ENCODE measurements at regions not wholly inside any gene's neighbourhood (a gene's known extent, or its start where the extent isn't known, plus 50 kb on each side); places are given as distances from the start of the nearest gene placed in this dataset.

DNA sequence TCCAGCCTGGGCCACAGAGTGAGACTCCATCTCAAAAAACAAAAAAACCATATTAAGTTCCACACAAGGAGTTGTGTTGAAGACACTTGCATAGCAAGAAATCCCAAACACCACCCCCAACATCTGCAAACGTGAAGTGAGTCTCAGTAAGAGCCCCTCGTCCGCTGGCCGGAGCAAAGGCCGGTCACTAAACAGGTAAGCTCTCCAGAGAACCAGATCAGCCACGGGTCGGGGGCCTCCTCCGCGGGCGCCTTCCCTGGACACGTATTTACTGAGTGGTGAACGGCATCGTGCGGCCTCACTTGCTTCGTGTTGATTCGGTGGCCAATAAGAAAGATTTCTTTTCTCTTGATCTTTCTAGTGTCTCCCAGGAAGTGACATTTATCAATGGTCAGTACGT is 93.6 kb downstream of the MRPL36 start:
- no peak for DNase-seq (ENCODE audit: low spot score)

DNA sequence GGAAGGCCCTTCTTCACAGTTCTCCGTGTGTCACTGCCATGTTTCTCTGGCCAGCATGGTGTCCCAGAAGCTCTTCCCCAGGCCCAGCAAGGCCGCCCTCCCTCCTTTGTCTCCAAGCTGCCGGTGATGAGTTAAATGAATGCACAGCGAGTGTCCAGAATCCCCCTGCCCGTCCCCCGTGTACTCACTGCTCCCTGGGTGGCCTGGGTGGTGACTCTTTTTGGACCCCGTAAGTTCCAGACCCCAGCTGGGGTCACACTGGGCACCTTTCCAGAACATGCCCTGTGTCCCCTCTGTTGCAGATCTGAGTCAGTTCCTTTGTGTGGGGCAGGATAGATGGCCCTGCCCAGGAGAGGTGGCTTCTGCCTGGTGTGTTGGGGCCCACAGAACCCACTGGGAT is 95.0 kb downstream of the MRPL36 start:
- no peak for DNase-seq (ENCODE audit: low spot score)

- no peak for DNase-seq (ENCODE audit: low spot score)
These were observed 95.4 kb downstream of the MRPL36 start for GRCh38 chr5:1704266-1704665.

GRCh38 chr5:1703352-1704050 is 96.1 kb downstream of the MRPL36 start:
- DNase-seq (ENCODE audit: low spot score), result no peak

DNA sequence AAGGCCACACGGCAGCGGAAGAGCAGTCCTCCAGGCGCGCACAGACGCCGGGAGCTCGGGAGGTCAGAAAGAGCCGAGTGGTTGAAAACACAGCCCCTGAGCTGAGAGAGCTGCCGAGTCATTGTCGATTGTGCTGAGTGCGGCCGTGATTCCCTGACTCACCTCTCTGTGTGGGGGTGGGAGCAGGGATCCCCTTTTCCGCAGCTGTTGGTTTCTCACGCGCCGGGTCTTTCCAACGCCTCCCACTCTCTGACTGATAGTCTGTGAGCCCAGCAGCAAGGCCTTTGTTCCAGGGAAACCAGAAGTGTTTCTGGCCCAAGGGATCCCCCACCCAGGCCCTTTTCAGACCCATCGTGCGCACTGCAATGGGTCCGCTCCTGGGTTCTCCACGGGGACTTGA is 97.3 kb downstream of the MRPL36 start:
- no peak for DNase-seq (ENCODE audit: low spot score)

DNA sequence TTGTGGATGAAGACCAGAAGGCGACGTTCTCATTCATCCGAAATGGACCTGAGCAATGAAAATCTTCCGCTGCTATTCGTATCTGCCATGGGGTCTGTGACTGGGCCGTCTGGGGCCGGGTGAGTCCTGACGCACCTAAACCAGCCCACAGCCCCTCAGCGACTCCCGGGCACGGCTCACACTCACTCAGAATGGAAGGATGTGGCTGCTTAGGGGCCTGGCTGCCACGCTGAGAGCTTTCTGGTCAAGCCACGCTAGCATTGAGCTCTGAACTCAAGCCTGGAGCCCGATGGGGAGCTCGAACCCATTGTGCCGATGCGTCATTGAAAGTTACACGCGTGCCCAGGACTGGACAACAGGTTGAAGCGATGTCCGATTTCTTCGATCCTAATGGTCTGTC is 97.8 kb downstream of the MRPL36 start:
- DNase-seq (ENCODE audit: low spot score), result no peak

DNA sequence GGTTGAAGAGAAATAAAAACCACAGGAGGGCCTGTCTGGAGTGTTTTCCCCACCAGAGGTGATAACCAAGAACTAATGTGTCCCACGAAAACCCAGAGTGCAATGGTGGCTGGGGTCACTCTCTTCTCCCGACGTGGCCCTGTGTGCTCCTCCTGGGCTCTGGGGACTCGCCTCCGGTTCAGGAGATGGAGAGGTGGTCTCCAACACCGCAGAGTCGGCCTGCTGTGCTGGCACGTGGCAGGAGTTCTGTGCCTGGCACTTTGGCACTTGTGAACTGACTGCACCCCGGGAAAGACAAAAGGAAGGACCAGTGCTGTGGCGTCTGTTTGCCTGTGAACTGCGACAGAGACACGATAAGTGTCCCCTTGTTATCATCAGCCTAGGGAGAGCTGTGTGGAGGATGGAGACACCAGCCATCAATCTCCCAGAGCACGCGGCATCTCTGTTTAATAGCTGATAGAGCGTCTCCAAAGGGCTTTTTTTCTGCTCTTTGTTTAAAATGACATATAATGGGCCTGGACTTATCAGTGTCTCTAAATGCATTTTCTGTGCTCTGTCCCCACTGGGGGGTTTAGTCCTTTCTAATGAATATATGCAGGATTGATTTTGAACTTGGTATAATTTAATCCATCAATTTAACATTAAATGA is 98.3 kb downstream of the MRPL36 start:
- DNase-seq (ENCODE audit: low spot score), result no peak

DNA sequence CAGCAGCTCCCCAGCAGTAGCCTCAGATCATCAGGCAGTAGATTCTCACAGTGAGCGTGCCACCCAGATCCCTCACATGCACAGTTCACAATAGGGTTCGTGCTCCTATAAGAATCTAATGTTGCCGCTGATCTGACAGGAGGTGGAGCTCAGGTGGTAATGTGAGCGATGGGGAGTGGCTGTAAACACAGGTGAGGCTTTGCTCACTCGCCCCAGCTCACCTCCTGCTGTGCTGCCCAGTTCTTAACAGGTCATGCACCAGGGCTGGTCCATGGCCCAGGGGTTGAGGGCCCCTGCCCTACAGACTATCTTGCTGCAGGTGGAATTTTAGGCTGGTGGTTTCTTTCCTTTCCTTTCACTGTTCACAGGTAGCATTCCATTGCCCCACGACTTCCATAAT is 100.2 kb downstream of the MRPL36 start:
- DNase-seq (ENCODE audit: low spot score), result no peak

DNA sequence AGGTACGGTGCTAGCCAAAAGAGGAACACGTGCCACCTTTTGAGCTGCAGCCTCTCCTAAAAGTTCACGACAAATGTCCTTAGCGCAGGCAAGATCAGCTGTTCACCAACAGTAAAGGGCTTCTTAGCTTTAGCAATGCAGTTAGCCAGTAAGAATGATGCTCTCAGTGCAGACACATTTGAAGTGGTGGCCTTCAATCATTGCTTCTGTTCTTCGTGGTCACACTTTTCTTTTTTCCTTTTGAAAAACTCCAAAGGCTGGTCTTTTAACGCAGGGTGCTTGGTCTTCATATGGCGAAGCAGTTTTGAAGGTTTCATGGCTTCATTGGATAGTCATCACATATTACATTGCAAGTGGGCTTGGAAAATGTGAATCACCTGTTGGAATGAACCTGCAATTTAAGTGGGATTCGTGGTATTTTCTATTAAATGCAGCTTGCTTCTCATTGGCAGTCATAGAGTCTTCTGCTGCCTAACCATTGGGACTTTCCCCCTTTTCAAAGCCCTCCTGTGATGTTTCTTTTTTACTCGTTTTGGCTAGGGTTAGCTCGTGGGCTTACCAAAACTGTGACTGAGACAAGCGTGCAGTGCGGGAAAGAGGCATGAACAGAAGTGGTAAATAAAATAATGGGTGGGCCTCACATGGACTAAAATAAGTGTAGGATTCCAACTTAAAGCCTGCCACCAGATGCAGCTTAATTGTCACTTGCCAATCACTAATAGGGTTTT is 100.9 kb downstream of the MRPL36 start:
- no peak for DNase-seq (ENCODE audit: low spot score)

- DNase-seq (ENCODE audit: low spot score), result no peak
These were observed 107.3 kb downstream of the MRPL36 start for GRCh38 chr5:1692381-1692780.

- no peak for DNase-seq (ENCODE audit: low spot score)
These were observed 112.2 kb downstream of the MRPL36 start for GRCh38 chr5:1687301-1687970.

DNA sequence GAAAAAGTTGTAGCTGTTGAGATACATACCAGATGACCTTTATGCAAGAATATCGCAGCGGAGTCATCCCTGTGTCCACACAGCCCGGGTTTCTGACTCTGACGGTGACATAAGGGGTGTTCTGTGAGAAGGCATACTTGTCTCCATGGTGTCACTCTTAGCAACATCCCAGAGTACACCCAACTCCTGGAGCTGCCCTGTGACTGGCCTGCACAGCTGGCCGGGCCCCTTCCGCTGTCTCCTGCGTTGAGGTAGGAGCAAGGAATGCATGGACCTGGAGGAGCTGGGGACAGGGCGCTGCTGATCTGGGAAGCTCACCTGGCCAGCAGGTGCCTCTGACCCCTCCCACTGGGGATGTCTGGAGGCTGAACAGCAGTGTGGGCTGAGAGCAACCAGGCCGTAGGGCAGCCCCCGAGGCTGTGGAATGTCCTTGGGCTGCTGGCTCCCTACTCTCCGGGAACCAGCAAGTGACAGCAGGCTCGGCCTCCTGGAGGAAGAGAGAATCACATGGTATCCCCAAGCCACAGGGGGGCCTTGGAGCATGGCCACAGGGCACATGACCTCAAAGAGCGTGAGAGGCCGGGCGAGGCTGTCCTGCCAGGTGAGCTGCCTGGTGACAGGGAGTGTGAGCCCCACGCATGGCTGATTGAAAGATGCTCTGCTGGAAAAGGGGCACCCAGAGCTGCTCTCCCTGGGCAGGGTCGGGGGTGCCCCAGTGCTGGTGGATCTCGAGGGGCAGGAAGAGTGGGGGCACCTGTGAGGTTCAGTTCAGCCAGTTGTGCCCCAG is 113.4 kb downstream of the MRPL36 start:
- DNase-seq (ENCODE audit: low spot score), result no peak

DNA sequence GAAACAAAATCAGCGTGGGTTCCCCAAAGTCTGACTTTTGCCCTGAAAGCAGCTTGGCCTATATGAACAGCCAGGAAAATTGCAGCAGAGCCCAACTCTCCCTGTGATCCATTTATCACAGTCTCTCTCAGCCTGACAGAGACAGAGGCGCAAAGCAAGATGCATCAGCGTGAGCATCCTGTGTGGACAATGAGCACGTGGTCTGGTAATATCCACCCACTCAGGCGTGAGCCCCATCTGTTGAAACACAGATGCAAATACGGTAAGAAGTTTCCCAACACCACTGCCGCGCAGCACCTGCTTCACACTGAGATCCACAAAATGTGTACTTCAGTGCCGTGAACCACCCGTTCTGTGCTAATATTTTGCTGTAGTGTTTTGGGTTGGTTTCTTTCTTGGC is 114.6 kb downstream of the MRPL36 start:
- DNase-seq (ENCODE audit: low spot score), result no peak

- no peak for DNase-seq (ENCODE audit: low spot score)
These were observed 117.7 kb downstream of the MRPL36 start for GRCh38 chr5:1681955-1682354.

GRCh38 chr5:1673042-1673677 is 126.5 kb downstream of the MRPL36 start:
- DNase-seq (ENCODE audit: low spot score), result no peak

GRCh38 chr5:1672396-1672795 is 127.2 kb downstream of the MRPL36 start:
- no peak for DNase-seq (ENCODE audit: low spot score)

DNA sequence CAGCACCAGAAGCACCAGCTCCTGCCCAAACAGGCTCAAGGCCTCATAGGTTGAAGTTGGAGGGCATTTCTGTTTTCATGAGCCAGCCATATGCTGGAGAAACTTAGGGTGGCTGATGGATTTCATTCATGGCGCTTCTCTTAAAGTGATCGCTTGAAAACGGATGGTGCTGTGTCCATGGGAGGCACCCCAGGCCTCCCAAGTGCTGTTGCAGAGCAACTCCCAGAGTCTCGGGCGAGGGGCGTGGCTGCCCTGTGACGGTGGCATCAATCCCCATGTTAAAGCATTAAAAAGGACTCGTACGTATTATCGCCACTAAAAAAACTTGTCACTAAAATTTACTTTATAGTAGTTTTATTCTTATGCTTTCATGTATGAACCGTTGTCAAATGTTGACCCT is 128.3 kb downstream of the MRPL36 start:
- no peak for DNase-seq (ENCODE audit: low spot score)

GRCh38 chr5:1670351-1670750 is 129.3 kb downstream of the MRPL36 start:
- no peak for DNase-seq (ENCODE audit: low spot score)

DNA sequence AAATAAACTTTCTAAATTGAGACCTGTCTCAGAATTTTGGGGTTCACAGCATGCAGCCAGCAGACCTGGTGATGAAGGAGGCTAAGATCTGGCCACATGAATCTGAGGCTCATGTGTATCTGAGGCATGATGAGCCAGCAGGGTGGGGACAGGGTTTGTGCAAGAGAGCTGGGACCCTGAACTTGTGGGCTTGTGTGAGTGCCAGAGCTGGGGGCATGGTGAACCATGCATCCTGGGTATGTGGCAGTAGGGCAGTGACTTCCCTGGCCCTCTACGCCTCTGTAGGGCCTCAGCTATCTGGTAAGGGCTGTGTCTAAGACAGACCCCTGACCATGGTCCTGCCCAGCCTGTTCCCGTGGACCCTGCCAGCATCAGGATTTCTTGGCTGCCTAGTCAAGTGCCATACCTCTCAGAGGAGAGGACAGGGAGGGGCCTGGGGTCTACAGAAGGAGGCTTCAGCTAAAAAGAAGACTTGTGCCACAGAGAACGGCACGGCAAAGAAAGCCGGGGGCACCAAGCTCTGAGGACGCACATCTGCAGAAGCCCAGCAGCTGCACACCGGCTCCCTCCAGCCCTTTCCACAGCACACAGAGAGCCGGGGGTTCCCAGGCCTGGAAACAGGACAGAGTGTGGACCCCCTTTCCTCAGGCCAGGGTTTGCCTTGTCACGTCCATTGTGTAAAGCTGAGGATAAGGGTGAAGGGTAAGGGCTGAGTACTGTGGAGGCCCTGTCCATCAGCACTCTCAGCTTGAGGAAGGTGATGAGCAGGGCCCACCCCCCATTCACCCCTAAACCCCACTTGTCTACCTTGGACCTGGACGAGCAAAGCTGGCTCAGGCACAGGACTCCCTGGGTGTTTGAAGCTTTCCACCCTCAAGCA is 130.1 kb downstream of the MRPL36 start:
- DNase-seq (ENCODE audit: low spot score), result no peak

- no peak for DNase-seq (ENCODE audit: low spot score)
These were observed 131.4 kb downstream of the MRPL36 start for GRCh38 chr5:1668141-1668721.

Measured in HuH-7 (cell line).